Kidney glomerular epithelial cell (primary cell): ENCODE measurements at regions not wholly inside any gene's neighbourhood (a gene's known extent, or its start where the extent isn't known, plus 50 kb on each side); places are given as distances from the start of the nearest gene placed in this dataset.
A peak's percentile ranks its signal among the peaks of the same experiment; 100 is the strongest.

Experiments used
- DNase-seq: peaks from one replicate; lab custom pipeline; 2025; lab: John Stamatoyannopoulos, UW

- no peak for DNase-seq
Observed at GRCh38 chr11:112752563-112752962, 208.7 kb upstream of the NCAM1 start.

GRCh38 chr11:112753706-112754105 lies 207.5 kb upstream of the NCAM1 start:
- DNase-seq: no peak

DNA sequence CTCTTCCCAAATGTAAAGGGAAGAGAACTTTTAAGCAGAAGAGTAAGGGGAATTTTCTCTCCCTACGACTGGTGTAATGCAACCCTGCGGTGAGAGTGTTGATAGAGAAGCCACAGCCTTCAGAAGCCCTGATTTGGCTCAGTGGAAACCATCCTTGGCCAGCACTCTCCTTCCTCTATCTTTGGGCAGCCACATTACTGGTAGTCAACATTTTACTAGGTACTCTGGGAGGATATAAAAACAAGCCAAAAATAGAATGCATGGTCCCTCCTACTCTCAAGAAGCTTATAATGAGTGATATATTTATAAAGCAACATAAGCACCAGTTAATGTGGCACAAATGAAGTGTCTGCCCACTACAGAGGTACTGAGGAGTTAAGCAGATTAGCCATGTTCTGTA lies 201.8 kb upstream of the NCAM1 start:
- no peak for DNase-seq

GRCh38 chr11:112760396-112761059 lies 200.7 kb upstream of the NCAM1 start:
- DNase-seq: no peak

GRCh38 chr11:112761911-112762706 lies 199.1 kb upstream of the NCAM1 start:
- DNase-seq: no peak

DNA sequence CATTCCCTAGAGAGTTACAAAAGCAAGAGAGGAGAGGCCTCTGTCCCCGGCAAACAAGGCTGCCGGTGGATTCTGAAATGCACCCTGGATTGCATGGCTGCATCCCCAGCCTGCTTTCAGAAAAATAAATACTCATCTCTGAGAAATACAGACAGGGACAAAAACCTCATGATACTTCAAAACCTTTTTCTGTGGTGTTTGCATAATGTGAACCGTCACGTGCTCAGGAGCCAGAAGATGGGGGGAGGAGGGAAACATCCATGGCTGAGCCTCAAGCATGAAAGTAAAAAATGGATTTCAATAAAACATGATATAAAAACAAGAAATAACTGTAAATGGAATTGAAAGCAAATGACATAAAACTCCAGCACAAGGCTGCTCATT lies 198.5 kb upstream of the NCAM1 start:
- no peak for DNase-seq

- DNase-seq: no peak
Observed at GRCh38 chr11:112765337-112765736, 195.9 kb upstream of the NCAM1 start.

GRCh38 chr11:112769170-112769569 lies 192.1 kb upstream of the NCAM1 start:
- DNase-seq: no peak

DNA sequence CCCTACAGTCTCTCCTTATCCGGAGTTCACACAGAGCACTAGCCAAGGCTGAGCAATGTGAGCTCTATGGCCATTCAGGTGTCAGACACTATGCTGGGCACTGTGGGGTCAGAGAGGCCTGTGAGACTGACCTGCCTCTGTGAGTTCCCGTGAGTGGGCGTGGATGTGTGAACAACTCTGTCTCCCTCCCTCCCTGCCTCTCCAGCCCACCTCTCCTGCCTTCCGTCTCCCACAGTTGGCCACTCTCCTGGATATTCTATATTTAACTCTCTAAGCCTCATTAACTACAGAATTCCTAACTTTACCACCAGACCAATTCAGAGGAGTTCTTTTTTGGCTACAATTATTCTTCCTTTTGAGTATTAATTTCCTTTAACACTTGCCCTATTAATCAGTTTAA lies 191.6 kb upstream of the NCAM1 start:
- DNase-seq: no peak

- DNase-seq: no peak
Observed at GRCh38 chr11:112770033-112770432, 191.2 kb upstream of the NCAM1 start.

DNA sequence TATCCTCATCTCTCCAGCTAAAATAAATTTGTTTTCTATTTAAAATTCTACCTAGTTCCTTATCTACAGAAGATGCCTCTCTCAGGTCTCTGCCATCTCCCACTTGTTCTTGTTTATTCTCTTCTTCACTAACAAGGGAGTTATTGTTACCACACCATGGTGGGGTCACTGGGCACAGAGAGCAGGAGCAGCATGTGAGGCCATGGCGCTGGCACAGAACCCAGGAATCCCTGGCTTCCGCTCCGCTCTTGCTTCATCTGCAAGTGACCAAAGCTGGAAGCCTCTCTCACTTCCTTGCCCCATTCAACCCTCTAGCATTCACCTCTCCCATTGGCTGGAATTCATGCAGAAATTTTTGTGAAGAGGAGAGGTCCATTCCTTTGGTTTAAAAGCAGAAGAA lies 190.7 kb upstream of the NCAM1 start:
- DNase-seq: no peak

- DNase-seq: no peak
Observed at GRCh38 chr11:112771851-112772250, 189.4 kb upstream of the NCAM1 start.

- no peak for DNase-seq
Observed at GRCh38 chr11:112773264-112773663, 188.0 kb upstream of the NCAM1 start.

DNA sequence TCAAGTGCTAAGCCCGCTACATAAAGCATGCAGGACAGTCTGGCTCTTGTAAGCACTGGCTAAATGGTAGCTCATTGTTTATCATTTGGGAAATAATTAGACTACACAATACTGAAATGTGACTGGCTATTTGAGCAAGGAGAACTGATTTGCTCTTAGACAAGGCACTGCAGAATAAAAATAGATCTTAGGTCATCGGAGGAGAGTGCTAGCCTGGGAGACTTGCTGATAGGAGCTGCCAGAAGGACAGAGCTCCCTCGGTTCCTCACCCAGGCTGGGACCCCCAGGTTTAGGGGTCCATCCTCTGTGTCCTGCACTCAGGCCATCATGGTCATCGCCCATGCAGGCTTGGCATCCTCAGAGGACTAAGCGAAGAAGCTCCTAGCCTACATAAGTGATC lies 184.4 kb upstream of the NCAM1 start:
- no peak for DNase-seq

- no peak for DNase-seq
Observed at GRCh38 chr11:112777283-112777751, 183.9 kb upstream of the NCAM1 start.

GRCh38 chr11:112778091-112778876 lies 182.9 kb upstream of the NCAM1 start:
- DNase-seq: no peak

DNA sequence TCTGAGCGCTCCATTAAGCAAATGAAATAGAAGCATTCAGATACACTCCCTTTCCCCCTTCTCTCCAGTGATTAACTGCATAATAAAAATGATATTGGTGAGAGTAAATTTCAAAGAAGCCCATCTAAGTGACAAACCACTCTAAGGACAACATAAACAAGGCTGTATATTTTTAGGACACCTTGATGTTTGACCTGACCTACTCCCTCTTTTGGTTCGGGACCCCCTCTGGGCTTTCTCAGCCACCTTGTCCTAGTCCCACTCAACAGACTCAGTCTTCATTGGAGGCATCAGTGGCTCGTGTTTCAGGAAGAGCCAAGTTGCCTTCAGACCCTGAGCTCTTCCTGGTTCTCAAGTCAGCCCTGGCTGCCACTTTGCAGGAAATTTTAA lies 182.3 kb upstream of the NCAM1 start:
- DNase-seq: no peak

DNA sequence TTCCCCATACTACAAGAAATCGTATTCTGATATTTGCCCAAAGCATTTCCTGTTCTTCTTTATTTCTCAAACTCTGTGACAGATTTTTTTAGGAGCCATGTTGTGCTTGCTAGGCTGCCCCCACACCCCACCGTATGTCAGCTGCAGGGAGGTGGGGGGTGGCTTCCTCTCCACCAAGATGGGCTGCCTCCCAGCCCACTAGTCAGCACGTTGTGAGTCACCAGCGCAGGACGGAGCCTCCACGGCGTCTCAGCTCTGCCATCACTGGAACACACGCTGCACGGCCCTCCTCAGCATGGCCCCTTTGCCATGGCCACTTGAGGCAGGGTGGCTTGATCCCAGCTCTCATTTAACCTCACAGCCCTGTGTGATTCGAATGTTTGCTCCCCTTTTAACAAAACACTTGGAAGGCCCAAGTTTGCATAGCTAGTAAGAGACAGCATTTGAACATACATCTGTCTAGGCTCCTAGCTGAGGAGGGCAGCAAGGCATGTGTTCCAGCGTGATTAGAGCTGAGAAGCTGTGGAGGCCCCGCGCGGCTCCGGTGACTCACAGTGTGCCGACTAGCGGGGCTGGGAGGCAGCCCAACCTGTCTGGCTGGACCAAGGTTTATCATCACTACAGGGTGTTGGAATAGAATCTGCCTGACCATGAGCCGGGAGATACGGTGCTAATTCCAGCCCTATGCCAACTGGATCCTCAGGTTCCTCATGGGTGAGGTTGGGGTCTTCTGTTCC lies 180.7 kb upstream of the NCAM1 start:
- DNase-seq: no peak

GRCh38 chr11:112783945-112784322 lies 177.3 kb upstream of the NCAM1 start:
- DNase-seq: no peak

DNA sequence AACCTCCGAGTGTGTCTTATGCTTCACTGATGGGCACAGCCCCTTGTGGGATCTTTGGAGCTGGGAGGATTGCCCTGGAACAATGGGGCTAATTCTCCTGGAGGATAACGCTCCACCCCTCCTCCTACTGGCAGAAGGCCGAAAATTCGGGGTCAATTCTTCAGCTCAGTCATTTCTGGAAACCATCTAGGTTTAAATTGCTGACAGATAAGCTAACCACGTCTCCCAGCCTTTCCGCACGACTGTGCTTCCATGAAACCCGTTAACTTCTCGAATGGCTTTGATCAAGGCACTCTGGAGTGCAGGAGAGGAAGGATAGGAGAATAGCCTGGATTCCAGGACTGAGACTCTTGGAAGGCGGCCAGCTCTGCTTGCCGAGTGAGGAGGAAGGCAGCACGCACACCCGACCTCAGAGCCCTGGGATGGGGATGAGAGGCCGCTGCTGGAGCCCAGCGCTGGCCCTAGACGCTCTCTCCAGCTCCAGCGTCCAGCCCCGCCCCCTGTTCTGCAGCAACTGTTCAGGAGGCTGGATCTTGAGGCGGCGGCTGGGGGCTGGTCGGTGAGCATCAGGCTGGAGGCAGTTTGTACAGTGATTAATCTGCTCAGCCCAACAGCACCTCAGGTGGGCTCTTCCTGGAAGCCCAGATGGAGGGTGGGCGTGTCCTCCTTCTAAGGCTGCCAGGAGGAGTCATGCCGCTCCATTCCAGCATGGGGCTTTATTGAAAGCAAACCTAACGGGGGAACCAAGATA lies 176.7 kb upstream of the NCAM1 start:
- peak; percentile 60 for DNase-seq

GRCh38 chr11:112785149-112785548 lies 176.1 kb upstream of the NCAM1 start:
- no peak for DNase-seq
